A549 (cell line): ENCODE measurements at regions not wholly inside any gene's neighbourhood (a gene's known extent, or its start where the extent isn't known, plus 50 kb on each side); places are given as distances from the start of the nearest gene placed in this dataset.

Source experiments
- ATAC-seq, 2 experiments: fragments of 200-7000 bp in 1 of 2; fragments of >200 bp in 1 of 2; cut with Nextera tagmentation in 1 of 2; cut with Tn5 transposase in 1 of 2; 3 replicates each; pipeline versions ENCODE4 v1.8.0 to v1.9.1; 2018 to 2020; ENCODE audit warnings: mild to moderate bottlenecking in 1 of 2, moderate library complexity in 1 of 2
- CTCF ChIA-PET: fragments of 300-600 bp; sonication (Branson Sonifier 250); formaldehyde crosslinking; extraction: SDS; loops from one replicate; lab custom pipeline; 2021; ENCODE audit warnings: antibody characterized with exemption, inconsistent platforms; lab: Yijun Ruan, JAX
- POLR2A ChIA-PET: fragments of 350-600 bp; formaldehyde crosslinking; extraction: SDS; loops from one replicate; lab custom pipeline; 2021; ENCODE audit warnings: antibody characterized with exemption, inconsistent platforms; lab: Yijun Ruan, JAX
- DNase-seq, 2 experiments: peaks; one replicate each; pipeline versions ENCODE4 v3.0.0 to v3.0.0-alpha.2; 2011 to 2016; ENCODE audit warnings: low read depth in 1 of 2, low spot score in 1 of 2
- FAIRE-seq: peaks from 2 replicates; lab custom pipeline; 2011; peaks lifted over from hg19 to GRCh38; lab: Jason Lieb, UNC
- H3K27ac ChIP-seq, 2 experiments: fragments of >200 bp; sonication (Bioruptor Twin); formaldehyde crosslinking; 3 replicates each; pipeline ENCODE4 v1.5.1; 2016 to 2017
- H3K4me1 ChIP-seq: fragments of >200 bp; sonication (Bioruptor Twin); formaldehyde crosslinking; 3 replicates; pipeline ENCODE4 v1.6.1; 2016
- H3K4me2 ChIP-seq: fragments of >200 bp; sonication (Bioruptor Twin); formaldehyde crosslinking; 3 replicates; pipeline ENCODE4 v1.6.1; 2016
- H3K4me3 ChIP-seq: fragments of >200 bp; sonication (Bioruptor Twin); formaldehyde crosslinking; 3 replicates; pipeline ENCODE4 v1.5.1; 2016
- H3K9me3 ChIP-seq: fragments of >200 bp; sonication (Bioruptor Twin); formaldehyde crosslinking; 3 replicates; pipeline ENCODE4 v1.6.1; 2016
- BHLHE40 ChIP-seq: IDR thresholded peaks from 2 replicates; pipeline ENCODE4 v1.6.1; 2012; ENCODE audit warnings: low read depth, low read length, inconsistent platforms
- CBX2 ChIP-seq: fragments of 200-600 bp; sonication (generic); IDR thresholded peaks from 2 replicates; pipeline ENCODE4 v1.6.1; 2016; ENCODE audit warnings: low read depth, mild to moderate bottlenecking, borderline replicate concordance
- CEBPB ChIP-seq, 2 experiments: fragments of >200 bp in 1 of 2; sonication (Bioruptor Twin) in 1 of 2; formaldehyde crosslinking in 1 of 2; IDR thresholded peaks; 2 replicates each; pipeline ENCODE4 v1.6.1; 2012 to 2016
- CHD4 ChIP-seq: fragments of 200-600 bp; sonication (generic); IDR thresholded peaks from 2 replicates; pipeline ENCODE4 v1.6.1; 2016; ENCODE audit warnings: antibody characterized with exemption, mild to moderate bottlenecking, borderline replicate concordance
- CTCF ChIP-seq: fragments of >200 bp; sonication (Bioruptor Twin); formaldehyde crosslinking; IDR thresholded peaks from 3 replicates; pipeline ENCODE4 v1.5.1; 2016
- EHMT2 ChIP-seq: fragments of 200-600 bp; sonication (generic); IDR thresholded peaks from 2 replicates; pipeline ENCODE4 v1.6.1; 2016; ENCODE audit warnings: antibody characterized with exemption, low read depth, mild to moderate bottlenecking, moderate library complexity
- FOXS1 ChIP-seq: fragments of 250-450 bp; sonication (Bioruptor Pico); IDR thresholded peaks from 2 replicates; pipeline ENCODE4 v1.5.0; 2020; ENCODE audit warnings: mild to moderate bottlenecking, moderate library complexity
- GATA3 ChIP-seq: IDR thresholded peaks from 2 replicates; pipeline ENCODE4 v1.6.1; 2012; ENCODE audit warnings: borderline replicate concordance
- HES2 ChIP-seq: fragments of >200 bp; sonication (Bioruptor Twin); formaldehyde crosslinking; IDR thresholded peaks from 2 replicates; pipeline ENCODE4 v1.6.1; 2016
- HEYL ChIP-seq: fragments of 250-450 bp; sonication (Bioruptor Pico); IDR thresholded peaks from 2 replicates; pipeline ENCODE4 v1.8.0; 2021; ENCODE audit warnings: mild to moderate bottlenecking, moderate library complexity
- HOXB5 ChIP-seq: fragments of 250-450 bp; sonication (Bioruptor Pico); IDR thresholded peaks from 2 replicates; pipeline ENCODE4 v1.5.0; 2020; ENCODE audit warnings: mild to moderate bottlenecking, moderate library complexity
- MAFK ChIP-seq: fragments of 450-650 bp; IDR thresholded peaks from 2 replicates; pipeline ENCODE4 v1.6.1; 2014; ENCODE audit not compliant: partially characterized antibody
- NFE2L2 ChIP-seq: fragments of 150-350 bp; conservative IDR thresholded peaks from 2 replicates; pipeline ENCODE4 v1.6.1; 2014; ENCODE audit warnings: low read length
- PBX3 ChIP-seq: IDR thresholded peaks from 2 replicates; pipeline ENCODE4 v1.6.1; 2012
- POLR2A ChIP-seq: IDR thresholded peaks from 2 replicates; pipeline ENCODE4 v1.6.1; 2012; ENCODE audit warnings: mild to moderate bottlenecking, low read length
- SREBF2 ChIP-seq: fragments of 450-650 bp; IDR thresholded peaks from 2 replicates; pipeline ENCODE4 v1.6.1; 2014; ENCODE audit warnings: mild to moderate bottlenecking, moderate library complexity
- TP53 ChIP-seq: fragments of 250-450 bp; sonication (Bioruptor Pico); IDR thresholded peaks from 2 replicates; pipeline ENCODE4 v1.5.0; 2021; ENCODE audit warnings: mild to moderate bottlenecking, moderate library complexity
- ZFP36 ChIP-seq: fragments of 450-650 bp; IDR thresholded peaks from 2 replicates; pipeline ENCODE4 v1.6.1; 2014; ENCODE audit warnings: borderline replicate concordance; ENCODE audit not compliant: partially characterized antibody
- ZSCAN20 ChIP-seq: fragments of 250-450 bp; sonication (Bioruptor Pico); IDR thresholded peaks from 2 replicates; pipeline ENCODE4 v1.8.0; 2022; ENCODE audit warnings: mild to moderate bottlenecking, moderate library complexity
- WGBS: methylation state at CpG from one replicate; pipeline ENCODE4 v1.1.6; 2017; ENCODE audit errors: missing lambda C conversion rate; 5-methylcytosine and 5-hydroxymethylcytosine counted together
- small RNA-seq, 6 experiments: library from RNA; depleted of rRNA; stranded (forward); fragments of <200 nt; gene quantifications; one replicate each; pipeline ENCODE3, GENCODE V24; 2012

GRCh38 chr5:157912621-157913325, 53.8 kb upstream of the CLINT1 start:
- WGBS: 74% methylated on average over 10 of the region's 10 CpGs
- H3K9me3 ChIP-seq: no peaks in the 10 kb centered on the region
- H3K4me1 ChIP-seq: no peaks in the 10 kb centered on the region; the same call in 2 of the 3 replicates
- H3K4me2 ChIP-seq: no peak overlapping the region
- POLR2A ChIA-PET: no interaction called here
- no peak for ATAC-seq
- DNase-seq: no peak
- no peak overlapping the region for H3K4me3 ChIP-seq
- TF ChIP-seq TP53 (CRISPR knock-in tag) (no peak), CHD4 (no peak), ZFP36 (no peak), CBX2 (no peak), CEBPB (IDR thresholded peaks at IDR 0.05) (no peak), POLR2A (no peak), ZSCAN20 (CRISPR knock-in tag) (no peak), GATA3 (no peak), EHMT2 (no peak), HEYL (no peak), FOXS1 (CRISPR knock-in tag) (no peak), PBX3 (no peak), SREBF2 (no peak), HOXB5 (no peak), BHLHE40 (no peak), CTCF (no peak), MAFK (no peak), HES2 (no peak)
- TF ChIP-seq, all 56 proteins: peak for 0
- no peak overlapping the region for H3K27ac ChIP-seq
- CTCF ChIA-PET: interaction anchor here (2.2 kb wide), 1 partner anchor 57 kb away, joined by 8 read pairs; no protein-coding TSS in a partner anchor
- FAIRE-seq: no peak

- POLR2A ChIA-PET: no interaction called here
- Histone ChIP-seq H3K9me3 (no peaks in the 10 kb centered on the region), H3K4me1 (no peaks in the 10 kb centered on the region), H3K4me2 (no peak overlapping the region), H3K27ac (no peak overlapping the region), H3K4me3 (no peak overlapping the region)
- no peak for TF ChIP-seq NFE2L2
- no peak for TF ChIP-seq BHLHE40
- TF ChIP-seq HOXB5: no peak
- ATAC-seq: no peak
- no peak for DNase-seq
- no peak for FAIRE-seq
- 92% methylated on average over 12 of the region's 12 CpGs for WGBS
- CTCF ChIA-PET: interaction anchor here (0.8 to 2.2 kb wide), 3 partner anchors 37 to 56 kb away, joined by 3 to 8 read pairs (median 4); no protein-coding TSS in a partner anchor
These were observed 52.6 kb upstream of the CLINT1 start for GRCh38 chr5:157911568-157911967.

Small RNA genes lying in the stretch of these regions (small RNA-seq; reads per million reads assigned to genes)
- 0 reads per million in 6 experiments for gene AC091979.2
- gene RNU2-48P: 0.21 to 54.2 (median 7.4) reads per million in 6 experiments
